NT2/D1 (cell line): ENCODE measurements at regions not wholly inside any gene's neighbourhood (a gene's known extent, or its start where the extent isn't known, plus 50 kb on each side); places are given as distances from the start of the nearest gene placed in this dataset.
"Not testable (repeated sequence)": the region's sequence is repeated elsewhere in the genome, so short reads cannot be mapped to it uniquely, and the experiment has no call there.

Experiments
- DNase-seq: peaks from one replicate; pipeline ENCODE4 v3.0.0-alpha.2; 2011; ENCODE audit warnings: low read depth, low spot score
- H3K27me3 ChIP-seq: 2 replicates; pipeline ENCODE4 v1.6.0; 2011; ENCODE audit warnings: mild to moderate bottlenecking; ENCODE audit not compliant: insufficient read length, insufficient read depth
- H3K36me3 ChIP-seq: 2 replicates; pipeline ENCODE4 v1.6.1; 2011; ENCODE audit warnings: mild to moderate bottlenecking, low read length, mixed read lengths; ENCODE audit not compliant: insufficient read depth, insufficient read length
- H3K4me1 ChIP-seq: 2 replicates; pipeline ENCODE4 v1.5.1; 2011; ENCODE audit not compliant: insufficient read depth, insufficient read length
- H3K4me3 ChIP-seq: 2 replicates; pipeline ENCODE4 v1.5.1; 2011; ENCODE audit warnings: low read depth; ENCODE audit not compliant: insufficient read length
- H3K9ac ChIP-seq: 2 replicates; pipeline ENCODE4 v1.6.0; 2011; ENCODE audit warnings: low read depth; ENCODE audit not compliant: insufficient read length
- H3K9me3 ChIP-seq: 2 replicates; pipeline ENCODE4 v1.5.1; 2011; ENCODE audit warnings: mild to moderate bottlenecking, low read length; ENCODE audit not compliant: insufficient read depth
- SUZ12 ChIP-seq: IDR thresholded peaks from 2 replicates; pipeline ENCODE4 v1.6.1; 2011; ENCODE audit not compliant: insufficient read length, insufficient read depth; ENCODE audit errors: extremely low read depth
- YY1 ChIP-seq: IDR thresholded peaks from 2 replicates; pipeline ENCODE4 v1.6.1; 2011; ENCODE audit not compliant: insufficient read length, insufficient read depth
- ZNF274 ChIP-seq: IDR thresholded peaks from 2 replicates; pipeline ENCODE4 v1.6.1; 2011; ENCODE audit warnings: mild to moderate bottlenecking, low read depth, low read length

- Histone ChIP-seq H3K4me1 (no peaks in the 10 kb centered on the region), H3K36me3 (no peaks in the 10 kb centered on the region), H3K9me3 (no peaks in the 10 kb centered on the region), H3K4me3 (no peak overlapping the region), H3K27me3 (no peaks in the 10 kb centered on the region), H3K9ac (no peak overlapping the region)
- no peak for DNase-seq
- no peak for TF ChIP-seq YY1
These were observed 1125.7 kb upstream of the GOT2 start for GRCh38 chr16:59859676-59860402.

DNA sequence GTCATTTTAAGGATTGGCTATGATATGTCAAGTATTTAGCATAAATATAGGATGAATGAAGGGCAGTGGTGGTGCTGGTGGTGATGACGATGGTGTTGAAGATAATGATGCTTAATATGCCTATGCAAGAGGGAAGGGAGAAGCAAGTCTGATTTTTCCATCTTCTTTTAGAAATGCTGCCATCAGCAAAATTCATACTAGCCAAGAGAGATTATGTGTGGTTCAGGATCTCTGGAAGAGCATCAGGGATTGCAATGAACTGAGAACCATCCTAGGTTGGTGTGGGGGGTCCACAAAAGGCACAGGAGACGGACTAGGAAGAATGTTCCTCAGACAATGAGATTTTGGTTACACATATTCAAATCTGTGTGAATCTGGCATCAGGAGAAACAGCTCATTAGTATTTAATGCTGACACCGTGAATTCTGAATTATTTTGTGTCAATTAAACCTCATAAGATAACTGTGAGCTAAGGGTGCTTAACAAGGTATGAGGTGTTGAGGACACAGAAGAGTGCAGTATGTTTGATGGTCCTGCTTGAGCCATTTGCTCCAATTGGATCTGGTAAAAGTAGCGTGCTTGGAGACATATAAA, 1120.8 kb upstream of the GOT2 start:
- no peak for DNase-seq
- H3K36me3 ChIP-seq: no peaks in the 10 kb centered on the region
- no peaks in the 10 kb centered on the region for H3K4me1 ChIP-seq
- TF ChIP-seq SUZ12 (no peak), YY1 (no peak), ZNF274 (no peak)
- no peak overlapping the region for H3K4me3 ChIP-seq
- H3K9me3 ChIP-seq: no peaks in the 10 kb centered on the region
- H3K9ac ChIP-seq: no peak overlapping the region
- H3K27me3 ChIP-seq: no peaks in the 10 kb centered on the region

- no peak overlapping the region for H3K9ac ChIP-seq
- H3K4me3 ChIP-seq: no peak overlapping the region
- no peaks in the 10 kb centered on the region for H3K9me3 ChIP-seq
- H3K4me1 ChIP-seq: no peaks in the 10 kb centered on the region
- peak; percentile 1 for DNase-seq
- H3K36me3 ChIP-seq: no peaks in the 10 kb centered on the region
- H3K27me3 ChIP-seq: no peaks in the 10 kb centered on the region
- no peak for TF ChIP-seq ZNF274
These were observed 1115.6 kb upstream of the GOT2 start for GRCh38 chr16:59849716-59850115.

DNA sequence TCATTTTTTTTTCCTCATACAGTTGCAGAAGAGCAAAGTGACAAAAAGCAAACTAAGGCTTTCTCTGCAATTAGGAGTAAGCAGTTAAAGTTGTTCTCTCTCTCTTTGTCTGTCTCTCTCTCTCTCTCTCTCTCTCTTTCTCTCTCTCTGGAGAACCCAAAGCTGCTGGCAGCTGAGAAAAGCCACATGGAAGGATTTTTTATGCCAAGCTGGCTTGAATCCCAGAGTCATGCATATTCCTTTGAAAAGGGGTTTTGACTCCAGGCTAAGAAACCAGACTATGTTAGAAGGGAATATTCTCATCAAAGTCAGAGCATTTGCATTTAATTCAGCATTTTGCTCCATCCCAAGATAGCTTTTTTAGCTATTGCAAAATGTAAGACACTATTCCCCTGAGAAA, 1114.2 kb upstream of the GOT2 start:
- Histone ChIP-seq H3K9me3 (no peaks in the 10 kb centered on the region), H3K36me3 (no peaks in the 10 kb centered on the region), H3K27me3 (no peaks in the 10 kb centered on the region), H3K4me1 (no peaks in the 10 kb centered on the region), H3K4me3 (no peak overlapping the region), H3K9ac (no peak overlapping the region)
- no peak for TF ChIP-seq ZNF274
- no peak for TF ChIP-seq YY1
- no peak for TF ChIP-seq SUZ12
- DNase-seq: no peak

GRCh38 chr16:59840169-59840568, 1106.1 kb upstream of the GOT2 start:
- TF ChIP-seq ZNF274 (no peak), SUZ12 (no peak)
- no peaks in the 10 kb centered on the region for H3K36me3 ChIP-seq
- H3K9me3 ChIP-seq: peaks cover 7% of the 10 kb centered on the region; the same call in 1 of the 2 replicates
- no peak overlapping the region for H3K9ac ChIP-seq
- H3K27me3 ChIP-seq: no peaks in the 10 kb centered on the region
- H3K4me3 ChIP-seq: no peak overlapping the region
- DNase-seq: no peak
- no peaks in the 10 kb centered on the region for H3K4me1 ChIP-seq

DNA sequence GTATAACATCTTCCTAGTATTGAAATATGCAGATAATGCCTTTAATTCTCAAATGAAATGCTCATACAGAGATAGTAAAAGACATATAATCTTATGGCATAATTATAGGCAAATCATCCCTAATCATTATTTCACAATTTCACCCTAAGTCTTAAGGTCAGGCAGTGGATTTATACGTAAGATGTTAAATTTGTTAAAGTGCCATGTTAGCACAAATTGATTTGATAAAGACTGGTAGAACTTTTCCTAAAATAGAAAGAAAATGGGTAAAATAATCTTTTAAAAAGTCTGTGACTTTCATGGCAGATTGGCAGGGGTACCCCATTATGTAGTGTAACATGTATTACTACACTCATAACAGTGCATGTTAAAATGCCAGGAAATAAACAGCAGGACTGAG, 1092.7 kb upstream of the GOT2 start:
- no peak overlapping the region for H3K4me3 ChIP-seq
- no peaks in the 10 kb centered on the region for H3K36me3 ChIP-seq
- no peaks in the 10 kb centered on the region for H3K4me1 ChIP-seq
- H3K9me3 ChIP-seq: no peaks in the 10 kb centered on the region
- TF ChIP-seq SUZ12 (no peak), ZNF274 (no peak), YY1 (no peak)
- no peak for DNase-seq
- H3K27me3 ChIP-seq: no peaks in the 10 kb centered on the region
- no peak overlapping the region for H3K9ac ChIP-seq

- not testable (repeated sequence) for H3K9me3 ChIP-seq, DNase-seq, H3K27me3 ChIP-seq, H3K4me3 ChIP-seq, H3K9ac ChIP-seq, H3K4me1 ChIP-seq, H3K36me3 ChIP-seq
These were observed 1075.4 kb upstream of the GOT2 start for GRCh38 chr16:59809488-59809887.

DNA sequence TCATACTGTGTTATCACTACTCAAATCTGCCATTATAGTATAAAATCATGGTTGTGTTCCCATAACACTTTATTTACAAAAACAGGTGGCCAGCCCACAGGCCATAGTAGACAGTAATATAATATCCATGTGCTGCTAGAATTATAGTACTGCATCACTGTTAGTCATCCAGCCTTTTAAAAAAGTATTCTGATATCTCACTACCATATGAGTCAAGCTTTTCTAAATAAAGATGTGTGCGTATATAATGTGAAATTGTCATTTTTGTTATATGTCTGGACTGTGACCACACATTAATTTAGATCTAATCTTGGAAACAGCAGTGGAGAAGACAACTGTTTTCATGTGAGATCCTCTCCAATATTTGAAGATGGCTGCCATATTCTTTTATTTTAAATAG, 1049.1 kb upstream of the GOT2 start:
- H3K36me3 ChIP-seq: no peaks in the 10 kb centered on the region

More for the DNA sequence above, 1049.1 kb upstream of the GOT2 start:
- H3K9ac ChIP-seq: no peak overlapping the region
- H3K4me1 ChIP-seq: no peaks in the 10 kb centered on the region
- H3K9me3 ChIP-seq: no peaks in the 10 kb centered on the region
- TF ChIP-seq YY1: no peak
- no peak for TF ChIP-seq ZNF274
- TF ChIP-seq SUZ12: no peak
- no peak overlapping the region for H3K4me3 ChIP-seq
- DNase-seq: no peak
- no peaks in the 10 kb centered on the region for H3K27me3 ChIP-seq
